ENCODE measurements at regions not wholly inside any gene's neighbourhood (a gene's known extent, or its start where the extent isn't known, plus 50 kb on each side); places are given as distances from the start of the nearest gene placed in this dataset.

DNA sequence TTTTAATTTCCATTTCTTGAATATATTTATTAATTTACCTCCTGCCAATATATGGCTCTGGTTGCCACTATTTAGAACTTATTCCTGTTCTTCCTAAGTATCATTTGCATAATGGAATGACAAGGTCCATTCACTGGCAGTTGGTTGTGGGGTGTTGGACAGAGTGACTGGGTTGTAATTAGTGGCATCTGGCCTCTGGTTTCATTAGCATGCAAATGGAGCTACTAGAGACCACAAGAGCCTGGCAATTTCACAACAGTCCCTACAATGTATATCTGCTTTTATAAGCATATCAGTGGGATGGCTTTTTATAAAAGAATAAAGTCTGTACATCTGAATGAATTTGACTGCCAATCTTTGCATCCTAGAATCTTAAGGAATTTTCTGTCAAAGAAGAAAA lies 1030.9 kb upstream of the CDH8 start:
- TF ChIP-seq CTCF (IDR thresholded peaks at IDR 0.05; ENCODE audit: poor library complexity, severe bottlenecking) (no peak), POLR2AphosphoS5 (IDR thresholded peaks at IDR 0.05) (no peak)
